Lower leg skin (tissue), 4 donors: ENCODE measurements at regions not wholly inside any gene's neighbourhood (a gene's known extent, or its start where the extent isn't known, plus 50 kb on each side); places are given as distances from the start of the nearest gene placed in this dataset.

Experiments
- DNase-seq, 2 donors: peaks; one replicate each; pipeline ENCODE4 v3.0.0-alpha.2; 2019; ENCODE audit warnings: low spot score in 2 of 2
- H3K4me3 ChIP-seq: fragments of 200-600 bp; sonication (generic); 2 replicates; pipeline ENCODE4 v1.5.1; 2017; ENCODE audit warnings: mild to moderate bottlenecking, low read depth; ENCODE audit not compliant: poor library complexity, severe bottlenecking
- POLR2A ChIP-seq, 2 donors: fragments of 450-650 bp; IDR thresholded peaks; one replicate each; pipeline ENCODE4 v1.6.1; 2016 to 2017; ENCODE audit warnings: antibody characterized with exemption in 2 of 2, mild to moderate bottlenecking in 1 of 2, moderate library complexity in 1 of 2
- WGBS, 2 donors: methylation state at CpG; one replicate each; pipeline ENCODE4 v1.1.5; 2018; 5-methylcytosine and 5-hydroxymethylcytosine counted together
- intact Hi-C: fragments of 100-400 bp; cut with DNase I; formaldehyde crosslinking; loops from one replicate; pipeline ENCODE4 v1.15.0; 2023; ENCODE audit warnings: low total_unique reads
- TF ChIP-seq, protein P1 (sequence below), 3 donors: fragments of 450-650 bp; IDR thresholded peaks; one replicate each; pipeline ENCODE4 v1.5.1; 2016; ENCODE audit warnings: antibody characterized with exemption in 3 of 3, mild to moderate bottlenecking in 3 of 3, moderate library complexity in 2 of 3

DNA sequence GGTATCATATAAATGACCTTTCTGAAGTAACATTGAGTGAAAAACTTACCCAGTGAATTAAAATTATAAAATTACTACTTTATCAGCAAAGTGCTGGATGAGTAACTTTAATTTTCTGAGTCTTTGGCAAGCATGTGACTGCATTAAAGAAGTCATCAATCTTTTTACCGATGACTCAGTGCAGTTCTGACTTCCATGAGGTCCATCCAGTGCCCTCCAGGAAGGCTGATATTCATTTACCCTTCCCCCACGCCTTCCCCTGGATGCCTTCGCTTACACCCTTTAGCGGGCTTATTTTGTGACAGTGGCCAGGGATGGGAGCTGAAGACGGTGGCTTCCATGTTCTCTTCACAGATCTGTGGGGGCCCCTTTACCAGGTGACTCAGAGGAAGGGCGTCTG, 572.9 kb upstream of the PFKP start:
- WGBS, 2 donors = 74 to 79% methylated on average over 6 of the region's 6 CpGs
- TF ChIP-seq, protein P1, sequence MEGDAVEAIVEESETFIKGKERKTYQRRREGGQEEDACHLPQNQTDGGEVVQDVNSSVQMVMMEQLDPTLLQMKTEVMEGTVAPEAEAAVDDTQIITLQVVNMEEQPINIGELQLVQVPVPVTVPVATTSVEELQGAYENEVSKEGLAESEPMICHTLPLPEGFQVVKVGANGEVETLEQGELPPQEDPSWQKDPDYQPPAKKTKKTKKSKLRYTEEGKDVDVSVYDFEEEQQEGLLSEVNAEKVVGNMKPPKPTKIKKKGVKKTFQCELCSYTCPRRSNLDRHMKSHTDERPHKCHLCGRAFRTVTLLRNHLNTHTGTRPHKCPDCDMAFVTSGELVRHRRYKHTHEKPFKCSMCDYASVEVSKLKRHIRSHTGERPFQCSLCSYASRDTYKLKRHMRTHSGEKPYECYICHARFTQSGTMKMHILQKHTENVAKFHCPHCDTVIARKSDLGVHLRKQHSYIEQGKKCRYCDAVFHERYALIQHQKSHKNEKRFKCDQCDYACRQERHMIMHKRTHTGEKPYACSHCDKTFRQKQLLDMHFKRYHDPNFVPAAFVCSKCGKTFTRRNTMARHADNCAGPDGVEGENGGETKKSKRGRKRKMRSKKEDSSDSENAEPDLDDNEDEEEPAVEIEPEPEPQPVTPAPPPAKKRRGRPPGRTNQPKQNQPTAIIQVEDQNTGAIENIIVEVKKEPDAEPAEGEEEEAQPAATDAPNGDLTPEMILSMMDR (IDR thresholded peaks at IDR 0.05) = no peak
- no peak for TF ChIP-seq POLR2A (IDR thresholded peaks at IDR 0.05)
- intact Hi-C loops = no loop called here

DNA sequence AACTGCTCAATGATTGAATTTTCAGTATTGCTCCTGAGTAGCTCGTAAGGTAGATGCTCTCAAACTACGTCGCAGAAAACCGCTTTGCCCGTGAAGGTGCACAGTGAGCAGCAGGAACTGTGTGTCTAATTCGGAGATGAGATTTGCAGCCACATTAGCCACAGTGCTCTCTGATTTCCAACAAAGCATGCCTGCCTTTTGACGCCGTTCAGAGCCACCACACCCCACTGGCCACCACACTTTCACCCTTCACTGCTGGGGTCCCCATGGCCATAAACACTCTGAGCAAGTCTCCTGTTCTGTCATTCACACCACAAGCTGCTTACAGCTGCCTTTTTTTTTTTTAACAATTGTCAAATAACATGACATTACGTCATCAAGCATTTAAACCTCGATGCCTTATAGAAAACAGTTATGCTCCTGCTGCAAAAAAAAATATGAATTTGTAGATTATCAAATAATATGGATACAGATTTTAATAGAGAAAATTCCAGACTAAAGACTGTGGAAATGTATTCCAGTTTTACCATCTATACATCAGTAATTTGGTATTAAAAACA, 578.8 kb upstream of the PFKP start:
- H3K4me3 ChIP-seq = no peak overlapping the region
- TF ChIP-seq, protein P1 (IDR thresholded peaks at IDR 0.05) = no peak
- no peak for TF ChIP-seq POLR2A (IDR thresholded peaks at IDR 0.05)
- no peak for DNase-seq
- 70 to 74% methylated on average over 10 of the region's 10 CpGs for WGBS, 2 donors
- intact Hi-C loops = no loop called here

More for the DNA sequence above, 572.9 kb upstream of the PFKP start:
- DNase-seq = no peak
- H3K4me3 ChIP-seq = no peak overlapping the region

DNA sequence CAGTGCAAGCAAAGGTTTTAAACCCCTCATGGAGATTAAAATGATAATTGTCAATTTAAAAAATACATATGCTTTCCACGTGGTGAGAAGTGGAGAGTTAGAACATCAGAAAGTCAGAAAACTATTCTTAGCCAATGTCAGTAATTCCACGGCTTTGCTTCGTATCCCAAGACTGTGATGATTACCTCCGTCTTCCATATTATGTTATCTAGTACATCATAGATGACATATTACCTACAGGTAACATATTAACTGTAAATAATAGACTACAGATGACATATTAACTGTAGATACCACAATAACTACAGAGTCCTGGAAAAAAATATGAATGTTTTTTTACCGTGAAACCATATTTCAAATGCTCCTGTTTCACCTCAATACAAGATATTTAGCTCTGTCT, 579.4 kb upstream of the PFKP start:
- intact Hi-C loops = no loop called here
- H3K4me3 ChIP-seq = no peak overlapping the region
- TF ChIP-seq POLR2A (IDR thresholded peaks at IDR 0.05) = no peak
- TF ChIP-seq, protein P1 (IDR thresholded peaks at IDR 0.05) = no peak
- WGBS, 2 donors = 46 to 50% methylated on average over 5 of the region's 5 CpGs
- DNase-seq = no peak

DNA sequence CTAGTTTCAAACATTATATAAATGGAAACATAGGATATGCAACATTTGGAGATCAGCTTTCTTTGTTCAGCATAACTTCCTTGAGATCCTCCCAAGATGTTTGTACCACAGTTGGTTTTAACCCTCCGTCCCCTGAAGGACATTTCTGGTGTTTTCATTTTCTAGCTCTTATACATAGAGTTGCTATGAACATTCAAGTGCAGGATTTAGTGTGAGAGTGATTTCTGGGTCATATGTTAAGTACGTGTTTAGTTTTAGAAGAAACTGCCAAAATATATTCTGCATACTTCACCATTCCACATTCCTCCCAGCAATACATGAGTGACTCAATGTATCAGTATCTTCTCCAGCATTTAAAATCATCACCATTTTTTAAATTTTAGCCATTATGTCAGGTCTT, 588.7 kb upstream of the PFKP start:
- no peak for DNase-seq
- 40 to 42% methylated on average over 2 of the region's 2 CpGs for WGBS, 2 donors
- no peak overlapping the region for H3K4me3 ChIP-seq
- no peak for TF ChIP-seq POLR2A (IDR thresholded peaks at IDR 0.05)
- TF ChIP-seq, protein P1 (IDR thresholded peaks at IDR 0.05) = no peak
- intact Hi-C loops = no loop called here

DNA sequence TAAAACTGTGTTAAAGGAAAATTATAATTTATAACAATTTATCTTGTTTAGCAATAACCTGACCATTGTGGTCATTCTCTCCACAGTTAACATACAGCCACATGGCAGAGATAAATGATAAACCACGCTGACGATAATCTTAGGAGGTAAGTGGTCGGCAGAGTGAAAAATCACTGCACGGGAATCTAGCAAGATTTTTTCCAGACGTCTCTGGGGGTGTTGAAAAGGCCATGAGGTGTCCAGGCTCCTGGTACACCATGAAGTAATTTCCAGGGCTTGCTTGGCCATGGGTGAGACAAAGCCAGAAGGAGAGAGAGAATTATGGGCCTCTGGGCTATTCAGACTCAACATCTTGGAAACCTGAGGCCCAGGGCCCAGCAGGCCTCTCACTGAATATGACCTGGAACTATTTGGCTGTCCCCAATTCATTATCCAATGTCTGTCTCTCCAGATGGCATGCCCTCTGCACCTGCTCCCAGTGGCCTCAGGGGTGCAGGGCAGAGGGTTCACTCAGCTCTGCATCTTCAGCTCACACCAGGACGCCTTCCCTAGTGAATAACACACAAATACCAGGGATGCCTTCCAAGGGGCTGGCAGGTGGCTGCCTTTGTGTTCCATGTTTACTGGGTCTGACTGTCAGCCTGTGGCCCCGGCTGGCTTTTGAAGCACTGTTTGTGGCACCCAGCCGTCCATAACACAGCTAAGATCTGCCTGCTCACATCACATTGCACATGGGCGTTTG, 590.4 kb upstream of the PFKP start:
- WGBS, 2 donors = 78 to 83% methylated on average over 9 of the region's 9 CpGs
- no peak for DNase-seq
- intact Hi-C loops = no loop called here
- H3K4me3 ChIP-seq = no peak overlapping the region
- TF ChIP-seq POLR2A (IDR thresholded peaks at IDR 0.05) = no peak
- TF ChIP-seq, protein P1 (IDR thresholded peaks at IDR 0.05) = no peak
